IPS-18c (cell line): ENCODE measurements at regions not wholly inside any gene's neighbourhood (a gene's known extent, or its start where the extent isn't known, plus 50 kb on each side); places are given as distances from the start of the nearest gene placed in this dataset.
A peak's percentile ranks its signal among the peaks of the same experiment; 100 is the strongest.
"Not testable (repeated sequence)": the region's sequence is repeated elsewhere in the genome, so short reads cannot be mapped to it uniquely, and the experiment has no call there.

Experiments used
- H3K4me3 ChIP-seq: 2 replicates; pipeline ENCODE4 v1.7.0; 2013; ENCODE audit warnings: low read depth, mild to moderate bottlenecking, low read length, moderate library complexity; ENCODE audit not compliant: insufficient read depth
- H3K9me3 ChIP-seq: one replicate; pipeline ENCODE4 v1.6.1; 2013; ENCODE audit warnings: mild to moderate bottlenecking, low read length, moderate library complexity; ENCODE audit not compliant: control insufficient read depth, insufficient read depth

- Histone ChIP-seq H3K9me3 (no peaks in the 10 kb centered on the region), H3K4me3 (no peak overlapping the region)
These were observed 1565.5 kb upstream of the RAG2 start for GRCh38 chr11:38163526-38163925.

DNA sequence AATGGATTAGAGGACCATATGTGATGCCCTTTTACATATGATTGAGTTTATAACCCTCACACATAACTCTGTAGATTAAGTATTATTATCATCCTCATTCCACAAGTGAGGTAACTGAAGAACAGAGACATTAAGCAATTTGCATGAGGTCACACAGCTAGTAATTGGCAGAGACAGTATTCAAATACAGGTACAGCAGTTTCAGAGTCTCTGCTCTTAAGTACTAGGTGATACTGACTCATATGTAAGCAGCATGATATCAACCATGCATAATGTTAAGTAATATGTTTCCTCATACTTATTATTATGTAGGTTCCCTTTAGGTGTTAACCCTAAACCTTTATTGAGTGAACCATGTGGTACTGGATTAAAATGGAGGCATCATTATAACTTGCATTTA is 1562.4 kb upstream of the RAG2 start:
- no peaks in the 10 kb centered on the region for H3K9me3 ChIP-seq
- no peak overlapping the region for H3K4me3 ChIP-seq

GRCh38 chr11:38159038-38159437 is 1561.0 kb upstream of the RAG2 start:
- Histone ChIP-seq H3K4me3 (no peak overlapping the region), H3K9me3 (no peaks in the 10 kb centered on the region)

- no peaks in the 10 kb centered on the region for H3K9me3 ChIP-seq
- H3K4me3 ChIP-seq: no peak overlapping the region
These were observed 1558.6 kb upstream of the RAG2 start for GRCh38 chr11:38156495-38157146.

- no peak overlapping the region for H3K4me3 ChIP-seq
- H3K9me3 ChIP-seq: no peaks in the 10 kb centered on the region
These were observed 1557.8 kb upstream of the RAG2 start for GRCh38 chr11:38155856-38156255.

- Histone ChIP-seq H3K9me3 (no peaks in the 10 kb centered on the region), H3K4me3 (no peak overlapping the region)
These were observed 1555.9 kb upstream of the RAG2 start for GRCh38 chr11:38153985-38154384.

DNA sequence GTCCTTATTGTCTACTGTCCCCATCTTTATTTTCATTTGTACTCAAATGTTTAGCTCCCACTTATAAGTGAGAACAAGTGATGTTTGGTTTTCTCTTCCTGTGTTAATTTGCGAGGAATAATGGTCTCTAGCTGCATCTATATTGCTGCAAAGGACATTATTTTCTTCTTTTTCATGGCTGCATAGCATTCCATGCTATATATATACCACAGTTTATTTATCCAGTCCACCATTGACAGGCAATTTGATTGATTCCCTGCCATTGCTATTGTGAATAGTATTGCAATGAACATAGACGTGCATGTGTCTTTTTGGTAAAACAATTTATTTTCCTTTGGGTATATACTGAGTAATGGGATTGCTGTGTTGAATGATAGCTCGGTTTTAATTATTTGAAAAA is 1545.8 kb upstream of the RAG2 start:
- no peaks in the 10 kb centered on the region for H3K9me3 ChIP-seq

DNA sequence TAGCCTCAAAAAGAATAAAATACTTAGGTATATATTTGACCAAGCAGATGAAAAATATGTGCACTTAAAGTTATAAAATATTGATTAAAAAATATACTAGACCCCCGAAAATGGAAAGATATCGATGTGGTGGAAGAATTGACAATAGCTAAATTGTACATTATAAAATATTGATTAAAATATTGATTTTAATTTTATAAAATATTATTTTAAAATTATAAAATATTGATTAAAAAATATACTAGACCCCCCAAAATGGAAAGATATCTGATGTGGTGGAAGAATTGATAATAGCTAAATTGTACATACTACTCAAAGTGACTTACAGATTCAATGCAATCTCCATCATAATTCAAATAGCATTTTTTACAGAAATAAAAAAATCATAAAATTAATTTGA is 1540.9 kb upstream of the RAG2 start:
- Histone ChIP-seq H3K9me3 (no peaks in the 10 kb centered on the region), H3K4me3 (no peak overlapping the region)

More for the DNA sequence above, 1545.8 kb upstream of the RAG2 start:
- H3K4me3 ChIP-seq: no peak overlapping the region

DNA sequence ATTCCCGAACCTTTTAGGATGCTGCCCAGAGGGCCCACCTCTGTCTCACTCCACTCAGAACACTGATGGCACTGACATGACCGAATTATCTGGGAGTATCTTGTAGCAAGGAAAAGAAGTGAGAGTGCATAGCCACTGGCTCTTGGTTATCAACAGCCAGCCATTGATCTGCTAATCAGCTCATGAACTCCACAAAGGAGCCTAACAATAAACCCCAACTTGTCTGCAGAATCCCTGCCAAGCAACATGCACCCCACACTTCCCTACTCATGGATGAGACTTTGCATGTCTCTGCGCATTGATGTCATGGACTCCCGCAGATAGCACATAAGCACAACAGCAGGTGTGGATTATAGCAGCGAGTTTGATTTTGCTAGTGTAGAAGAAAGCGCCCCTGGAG is 1538.9 kb upstream of the RAG2 start:
- H3K9me3 ChIP-seq: no peaks in the 10 kb centered on the region
- no peak overlapping the region for H3K4me3 ChIP-seq

GRCh38 chr11:38131535-38131934 is 1533.5 kb upstream of the RAG2 start:
- Histone ChIP-seq H3K9me3 (no peaks in the 10 kb centered on the region), H3K4me3 (no peak overlapping the region)

DNA sequence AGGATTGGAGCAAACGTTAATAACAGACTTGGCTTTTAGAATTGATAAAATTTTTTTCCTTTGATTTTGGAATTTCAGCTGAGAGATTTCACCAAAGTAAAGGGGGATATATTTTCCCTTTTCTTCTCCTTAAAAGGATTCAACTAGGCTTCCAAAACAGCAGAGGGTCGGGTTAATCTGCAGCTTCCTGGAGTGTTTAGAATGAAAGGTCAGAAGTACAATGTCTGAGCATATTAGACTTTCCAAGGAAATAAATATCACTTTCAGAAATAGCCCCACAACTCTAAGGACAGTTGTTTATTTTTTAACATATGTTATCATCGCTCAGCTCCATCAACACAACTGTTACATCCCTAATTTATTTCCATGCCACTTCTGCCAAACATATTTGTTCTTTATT is 1532.9 kb upstream of the RAG2 start:
- Histone ChIP-seq H3K4me3 (no peak overlapping the region), H3K9me3 (no peaks in the 10 kb centered on the region)

- no peak overlapping the region for H3K4me3 ChIP-seq
- no peaks in the 10 kb centered on the region for H3K9me3 ChIP-seq
These were observed 1532.5 kb upstream of the RAG2 start for GRCh38 chr11:38130514-38130913.

GRCh38 chr11:38123673-38124072 is 1525.6 kb upstream of the RAG2 start:
- Histone ChIP-seq H3K9me3 (no peaks in the 10 kb centered on the region), H3K4me3 (no peak overlapping the region)

- H3K9me3 ChIP-seq, H3K4me3 ChIP-seq: not testable (repeated sequence)
These were observed 1518.6 kb upstream of the RAG2 start for GRCh38 chr11:38116616-38117015.

DNA sequence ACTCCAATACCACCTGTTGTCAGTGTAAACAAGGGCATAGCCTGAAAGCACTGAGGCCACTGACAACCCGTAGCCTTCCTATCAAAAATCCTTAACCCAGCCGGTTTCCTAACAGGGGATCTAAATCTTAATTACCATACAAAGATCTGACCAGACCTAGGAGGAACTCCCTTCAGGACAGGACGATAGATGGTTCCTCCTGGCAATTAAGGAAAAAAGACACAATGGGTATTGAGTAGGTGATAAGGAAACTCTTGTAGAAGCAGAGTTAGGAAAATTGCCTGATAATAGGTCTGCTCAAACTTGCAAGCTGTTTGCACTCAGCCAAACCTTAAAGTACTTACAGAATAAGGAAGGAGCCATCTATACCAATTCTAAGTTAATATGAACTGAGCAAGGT is 1517.3 kb upstream of the RAG2 start:
- H3K9me3 ChIP-seq, H3K4me3 ChIP-seq: not testable (repeated sequence)

DNA sequence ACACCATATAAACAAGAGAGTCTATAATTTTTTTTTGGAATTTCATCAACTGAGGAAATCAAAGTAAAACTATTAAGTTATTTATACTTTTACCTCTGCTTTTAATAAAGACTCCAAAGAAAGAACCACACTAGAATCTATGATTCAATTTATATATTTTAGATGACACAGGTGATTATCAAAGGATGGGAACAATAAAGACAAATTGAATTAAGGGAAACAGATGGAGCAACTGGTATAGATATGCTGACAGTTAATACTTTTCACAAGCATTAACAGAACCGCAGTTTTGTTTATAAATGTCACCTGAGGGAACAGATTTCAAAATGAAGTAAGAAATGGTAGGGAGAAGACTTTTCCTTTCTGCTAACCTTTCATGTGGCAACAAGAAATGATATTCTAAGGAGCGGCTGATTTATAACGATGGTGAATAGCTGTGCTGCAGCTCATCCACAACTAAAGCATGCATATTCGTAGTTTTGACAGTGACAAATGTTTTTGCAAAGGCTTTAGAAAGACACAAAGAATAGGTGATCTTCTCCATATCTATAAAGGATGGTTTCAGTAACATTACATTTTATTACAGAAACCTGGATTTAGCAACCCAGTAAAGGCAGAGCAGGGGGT is 1502.9 kb upstream of the RAG2 start:
- Histone ChIP-seq H3K4me3 (no peak overlapping the region), H3K9me3 (no peaks in the 10 kb centered on the region)

- Histone ChIP-seq H3K4me3 (no peak overlapping the region), H3K9me3 (peaks cover 2% of the 10 kb centered on the region)
These were observed 1497.2 kb upstream of the RAG2 start for GRCh38 chr11:38095268-38095667.

DNA sequence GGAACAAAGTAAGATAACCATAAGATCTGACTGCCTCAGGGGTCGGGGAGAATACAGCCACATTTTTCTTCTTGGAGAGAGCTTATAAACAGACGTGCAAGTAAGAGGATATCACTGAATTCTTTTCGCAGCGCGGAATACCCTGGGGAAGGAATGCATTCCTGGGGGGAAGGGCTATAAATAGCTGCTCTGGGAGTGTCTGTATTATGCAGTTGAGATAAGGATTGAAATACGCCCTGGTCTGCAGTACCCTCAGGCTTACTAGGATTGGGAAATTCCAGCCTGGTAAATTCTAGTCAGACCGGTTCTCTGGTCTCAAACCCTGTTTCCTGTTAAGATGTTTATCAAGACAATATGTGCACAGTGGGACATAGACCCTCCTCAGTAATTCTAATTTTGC is 1491.7 kb upstream of the RAG2 start:
- Histone ChIP-seq H3K4me3 (peak overlapping the region; percentile 9; the same call in 1 of the 2 replicates), H3K9me3 (peaks cover 4% of the 10 kb centered on the region)

DNA sequence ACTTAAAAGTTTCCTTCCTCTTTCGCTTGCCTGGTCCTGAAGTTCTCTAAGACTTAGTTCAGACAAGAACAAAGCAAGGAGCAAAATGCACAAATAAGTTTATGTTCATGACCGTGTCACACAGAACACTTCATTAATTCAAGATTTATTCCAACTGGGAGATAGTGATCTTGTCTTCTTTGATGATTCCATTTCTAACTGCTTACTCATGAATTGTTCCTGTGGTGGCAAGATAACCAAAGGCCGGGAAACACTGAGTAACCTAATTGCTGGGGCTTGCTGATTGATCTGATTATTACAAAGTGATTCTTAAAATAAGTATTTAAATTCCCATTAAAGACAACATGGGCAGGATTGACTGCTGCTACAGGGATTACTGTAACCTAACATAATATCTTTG is 1462.9 kb upstream of the RAG2 start:
- Histone ChIP-seq H3K4me3 (no peak overlapping the region), H3K9me3 (no peaks in the 10 kb centered on the region)
